Stomach (tissue), 4 donors: ENCODE measurements at regions not wholly inside any gene's neighbourhood (a gene's known extent, or its start where the extent isn't known, plus 50 kb on each side); places are given as distances from the start of the nearest gene placed in this dataset.

Experiments used
- EP300 ChIP-seq: sonication (generic); formaldehyde crosslinking; IDR thresholded peaks from one replicate; pipeline ENCODE4 v1.6.1; 2017; ENCODE audit warnings: antibody characterized with exemption
- POLR2A ChIP-seq, 4 donors: fragments of 450-650 bp; IDR thresholded peaks; one replicate each; pipeline ENCODE4 v1.6.1; 2016; ENCODE audit warnings: antibody characterized with exemption in 4 of 4, control low read depth in 2 of 4, mild to moderate bottlenecking in 1 of 4, moderate library complexity in 1 of 4
- POLR2AphosphoS5 ChIP-seq, 3 donors: sonication (generic); formaldehyde crosslinking; IDR thresholded peaks; one replicate each; pipeline ENCODE4 v1.6.1; 2016; ENCODE audit warnings: antibody characterized with exemption in 3 of 3
- TF ChIP-seq, protein P1 (sequence below), 7 experiments: fragments of 450-650 bp in 4 of 7; fragments of 200-600 bp in 3 of 7; sonication (generic) in 3 of 7; IDR thresholded peaks; one replicate each; pipeline ENCODE4 v1.5.1; 2016 to 2019; ENCODE audit warnings: antibody characterized with exemption in 7 of 7, control low read depth in 2 of 7, mild to moderate bottlenecking in 1 of 7

- TF ChIP-seq, protein P1, sequence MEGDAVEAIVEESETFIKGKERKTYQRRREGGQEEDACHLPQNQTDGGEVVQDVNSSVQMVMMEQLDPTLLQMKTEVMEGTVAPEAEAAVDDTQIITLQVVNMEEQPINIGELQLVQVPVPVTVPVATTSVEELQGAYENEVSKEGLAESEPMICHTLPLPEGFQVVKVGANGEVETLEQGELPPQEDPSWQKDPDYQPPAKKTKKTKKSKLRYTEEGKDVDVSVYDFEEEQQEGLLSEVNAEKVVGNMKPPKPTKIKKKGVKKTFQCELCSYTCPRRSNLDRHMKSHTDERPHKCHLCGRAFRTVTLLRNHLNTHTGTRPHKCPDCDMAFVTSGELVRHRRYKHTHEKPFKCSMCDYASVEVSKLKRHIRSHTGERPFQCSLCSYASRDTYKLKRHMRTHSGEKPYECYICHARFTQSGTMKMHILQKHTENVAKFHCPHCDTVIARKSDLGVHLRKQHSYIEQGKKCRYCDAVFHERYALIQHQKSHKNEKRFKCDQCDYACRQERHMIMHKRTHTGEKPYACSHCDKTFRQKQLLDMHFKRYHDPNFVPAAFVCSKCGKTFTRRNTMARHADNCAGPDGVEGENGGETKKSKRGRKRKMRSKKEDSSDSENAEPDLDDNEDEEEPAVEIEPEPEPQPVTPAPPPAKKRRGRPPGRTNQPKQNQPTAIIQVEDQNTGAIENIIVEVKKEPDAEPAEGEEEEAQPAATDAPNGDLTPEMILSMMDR (IDR thresholded peaks at IDR 0.05) = no peak
- TF ChIP-seq POLR2A (IDR thresholded peaks at IDR 0.05) = no peak
- no peak for TF ChIP-seq POLR2AphosphoS5 (IDR thresholded peaks at IDR 0.05)
- no peak for TF ChIP-seq EP300
Observed at GRCh38 chr1:216961516-216961915, 238.3 kb upstream of the ESRRG start.
